Upper lobe of left lung (tissue), 4 donors: ENCODE measurements at regions not wholly inside any gene's neighbourhood (a gene's known extent, or its start where the extent isn't known, plus 50 kb on each side); places are given as distances from the start of the nearest gene placed in this dataset.

Source experiments
- CTCF ChIP-seq, 6 experiments: fragments of 450-650 bp in 4 of 6; fragments of 200-600 bp in 2 of 6; sonication (generic) in 2 of 6; IDR thresholded peaks; one replicate each; pipeline ENCODE4 v1.5.1; 2016 to 2019; ENCODE audit warnings: antibody characterized with exemption in 6 of 6
- POLR2A ChIP-seq, 4 donors: fragments of 450-650 bp; IDR thresholded peaks; one replicate each; pipeline ENCODE4 v1.5.1; 2016 to 2017; ENCODE audit warnings: antibody characterized with exemption in 4 of 4, mild to moderate bottlenecking in 2 of 4
- POLR2AphosphoS5 ChIP-seq, 2 donors: sonication (generic); formaldehyde crosslinking; IDR thresholded peaks; one replicate each; pipeline ENCODE4 v1.5.1; 2017; ENCODE audit warnings: antibody characterized with exemption in 2 of 2

DNA sequence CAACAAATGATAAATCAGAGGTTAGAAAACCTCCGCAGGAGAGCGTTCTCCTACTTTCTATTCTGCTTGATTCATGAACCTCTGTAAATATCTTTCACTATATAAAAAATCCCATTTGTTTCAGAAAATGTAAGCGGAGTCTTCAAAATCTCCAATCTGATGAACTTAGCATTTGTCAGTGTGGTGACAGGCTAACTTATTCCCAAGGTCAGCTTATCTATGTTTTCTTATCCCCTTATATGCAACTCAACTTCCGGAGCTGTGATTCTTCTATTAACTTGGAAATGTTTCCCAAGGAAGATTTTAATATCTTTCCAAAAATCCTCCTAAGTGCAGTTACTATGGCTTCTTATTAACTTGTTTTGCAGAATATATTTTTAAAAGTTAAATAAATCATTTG is 87.5 kb upstream of the C1QTNF7 start:
- TF ChIP-seq POLR2AphosphoS5 (IDR thresholded peaks at IDR 0.05): no peak
- no peak for TF ChIP-seq CTCF (IDR thresholded peaks at IDR 0.05)
- TF ChIP-seq POLR2A (IDR thresholded peaks at IDR 0.05): no peak
